HG02623 (cell line): ENCODE measurements at regions not wholly inside any gene's neighbourhood (a gene's known extent, or its start where the extent isn't known, plus 50 kb on each side); places are given as distances from the start of the nearest gene placed in this dataset.
"Not testable (repeated sequence)": the region's sequence is repeated elsewhere in the genome, so short reads cannot be mapped to it uniquely, and the experiment has no call there.

Experiments used
- ATAC-seq: cut with Tn5 transposase; IDR thresholded peaks from one replicate; pipeline ENCODE4 v1.9.1; 2021; ENCODE audit warnings: moderate library complexity; ENCODE audit not compliant: unreplicated experiment

GRCh38 chr2:144941743-144942488, 422.0 kb upstream of the ZEB2 start:
- no peak for ATAC-seq

DNA sequence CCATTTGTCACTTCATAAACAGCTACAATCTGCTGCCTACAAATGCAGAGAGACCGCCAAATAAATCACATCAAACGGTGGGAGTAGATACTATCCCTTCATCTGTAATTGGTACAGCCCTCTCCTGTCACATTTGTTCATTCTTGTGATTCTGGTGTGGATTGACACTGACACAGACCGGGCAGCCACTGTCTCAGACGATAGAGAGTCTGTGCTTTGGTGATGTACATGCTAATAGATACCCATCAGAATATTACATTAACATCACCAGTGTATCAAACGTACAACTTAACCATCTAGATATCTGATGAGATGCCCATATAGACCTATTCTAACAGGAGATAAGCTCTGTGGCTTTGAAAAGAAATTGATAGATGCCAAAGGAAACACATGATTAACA, 419.7 kb upstream of the ZEB2 start:
- no peak for ATAC-seq

DNA sequence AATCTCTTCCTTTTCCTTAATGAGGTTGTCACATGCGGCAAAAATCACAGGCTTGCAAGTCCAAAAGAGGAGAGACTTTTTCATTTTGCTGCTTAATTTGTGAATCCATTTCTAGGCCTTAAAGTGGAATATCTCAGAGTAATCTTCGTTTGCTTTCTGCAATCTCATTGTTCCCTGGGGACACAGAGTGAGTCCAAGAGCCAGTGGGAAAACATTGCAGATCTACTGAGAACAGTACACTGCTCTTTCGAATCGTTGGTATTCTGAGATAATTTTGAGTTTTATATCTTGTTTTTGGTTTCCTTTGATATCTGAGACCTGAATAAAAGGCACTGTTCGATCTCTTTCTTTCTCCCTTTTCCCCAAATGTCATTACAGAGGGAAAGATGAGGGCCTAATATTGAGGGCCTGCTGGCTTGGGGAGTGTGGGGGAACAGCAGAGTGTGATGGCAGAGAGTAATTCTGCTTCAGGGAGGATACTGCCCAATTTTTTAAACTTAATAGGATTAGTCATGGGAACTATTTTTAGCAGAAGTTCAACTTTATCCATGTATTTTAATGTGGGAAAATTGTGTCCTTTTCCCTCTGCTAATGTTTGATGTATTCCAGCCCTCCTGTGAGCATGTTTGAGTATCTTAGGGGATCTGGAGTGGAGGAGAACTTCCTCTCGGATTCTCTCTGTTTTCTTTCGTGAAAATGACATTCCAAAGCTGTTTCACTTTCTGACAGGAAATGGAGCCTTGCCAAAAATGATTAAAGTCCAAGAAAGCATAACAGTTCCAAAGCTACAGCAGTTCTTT, 418.2 kb upstream of the ZEB2 start:
- no peak for ATAC-seq

GRCh38 chr2:144937066-144937465, 417.1 kb upstream of the ZEB2 start:
- ATAC-seq: no peak

GRCh38 chr2:144936442-144936841, 416.5 kb upstream of the ZEB2 start:
- ATAC-seq: no peak

- no peak for ATAC-seq
Measured at GRCh38 chr2:144935736-144936135, 415.8 kb upstream of the ZEB2 start.

DNA sequence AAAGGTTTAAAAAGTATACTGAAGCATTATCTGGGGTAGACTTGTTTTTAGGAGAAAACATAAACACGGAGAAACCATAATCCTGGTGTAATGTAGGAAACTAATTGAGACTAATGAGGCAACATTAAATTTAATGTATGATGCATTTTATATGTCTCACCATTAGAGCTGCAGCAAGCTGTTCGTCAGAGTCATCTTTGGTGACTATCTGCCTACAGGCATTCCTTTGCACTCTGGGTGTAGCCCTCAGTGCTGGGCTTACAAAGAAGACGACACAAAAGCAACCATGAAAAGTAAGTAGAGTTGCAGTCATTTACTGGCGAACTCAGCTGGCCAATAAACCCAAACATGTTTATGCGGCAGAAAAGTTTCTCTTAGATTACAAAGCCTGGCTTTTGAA, 415.3 kb upstream of the ZEB2 start:
- no peak for ATAC-seq

GRCh38 chr2:144931960-144932359, 412.0 kb upstream of the ZEB2 start:
- no peak for ATAC-seq

DNA sequence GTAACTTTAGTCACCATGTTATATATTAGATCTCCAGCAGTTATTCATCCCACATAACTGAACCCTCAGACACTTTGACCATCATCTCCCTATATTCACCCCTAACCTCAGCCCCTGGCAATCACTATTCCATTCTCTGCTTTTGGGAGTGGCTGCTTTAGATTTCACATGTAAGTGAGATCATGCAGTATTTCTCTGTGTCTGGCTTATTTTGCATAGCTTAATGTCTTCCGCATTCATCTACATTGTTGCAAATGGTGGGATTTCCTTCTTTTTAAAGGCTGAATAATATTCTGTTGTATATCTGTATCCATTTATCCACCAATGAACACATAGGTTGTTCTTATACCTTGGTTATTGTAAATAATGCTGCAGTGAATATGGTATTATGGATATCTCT, 411.6 kb upstream of the ZEB2 start:
- no peak for ATAC-seq

- no peak for ATAC-seq
Measured at GRCh38 chr2:144927429-144927828, 407.5 kb upstream of the ZEB2 start.

DNA sequence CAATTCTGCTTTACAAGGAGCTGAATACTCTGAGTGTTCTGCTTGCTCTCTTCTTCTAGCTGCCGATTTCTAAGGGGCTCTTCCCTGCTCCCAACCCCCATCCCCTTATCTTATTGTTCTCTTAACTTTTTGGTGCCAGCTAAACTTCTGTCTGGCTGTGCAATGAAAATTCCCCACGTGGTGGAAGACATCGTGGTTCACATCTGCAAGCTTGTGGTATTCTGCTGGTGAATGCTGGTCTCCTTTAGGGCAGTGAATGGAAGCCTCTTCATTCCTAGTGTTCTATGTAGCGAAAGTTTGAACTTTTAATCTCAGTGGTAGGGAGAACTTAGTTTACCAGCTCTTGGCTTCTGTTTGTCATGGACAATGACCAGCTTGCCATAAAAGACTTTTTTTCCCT, 406.0 kb upstream of the ZEB2 start:
- ATAC-seq: no peak

DNA sequence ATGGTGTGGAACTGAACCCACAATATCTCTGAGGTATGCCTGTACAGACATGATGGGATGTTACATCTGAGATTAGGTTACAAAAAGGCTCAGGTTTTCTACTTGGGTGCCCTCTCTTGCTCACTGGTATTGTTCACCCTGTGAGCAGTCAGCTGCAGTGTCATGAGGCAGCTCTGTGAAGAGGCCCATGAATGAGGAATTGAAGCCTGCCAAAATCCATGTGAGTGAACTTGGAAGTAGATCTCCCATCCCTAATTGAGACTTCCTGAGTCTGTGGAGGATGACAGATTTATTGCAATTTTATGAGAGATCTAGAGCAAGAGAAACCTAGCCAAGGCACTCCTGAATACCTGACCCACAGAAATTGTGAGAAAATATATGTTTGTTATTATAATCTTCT, 404.9 kb upstream of the ZEB2 start:
- ATAC-seq: no peak

DNA sequence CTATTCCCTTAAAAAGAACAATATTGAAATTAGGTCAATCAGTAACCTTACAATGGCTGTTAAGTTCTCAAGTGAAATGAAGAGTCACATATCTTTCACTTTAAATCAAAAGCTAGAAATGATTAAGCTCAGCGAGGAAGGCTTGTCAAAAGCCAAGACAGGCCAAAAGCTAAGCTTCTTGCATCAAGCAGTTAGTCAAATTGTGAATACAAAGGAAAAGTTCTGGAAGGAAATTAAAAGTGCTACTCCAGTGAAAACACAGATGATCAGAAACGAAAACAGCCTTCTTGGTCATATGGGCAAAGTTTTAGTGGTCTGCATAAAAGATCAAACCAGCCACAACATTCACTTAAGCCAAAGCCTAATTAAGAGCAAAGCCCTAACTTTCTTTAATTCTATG, 402.6 kb upstream of the ZEB2 start:
- no peak for ATAC-seq

GRCh38 chr2:144920755-144921530, 401.0 kb upstream of the ZEB2 start:
- ATAC-seq: no peak

GRCh38 chr2:144914622-144915318, 394.9 kb upstream of the ZEB2 start:
- ATAC-seq: no peak

DNA sequence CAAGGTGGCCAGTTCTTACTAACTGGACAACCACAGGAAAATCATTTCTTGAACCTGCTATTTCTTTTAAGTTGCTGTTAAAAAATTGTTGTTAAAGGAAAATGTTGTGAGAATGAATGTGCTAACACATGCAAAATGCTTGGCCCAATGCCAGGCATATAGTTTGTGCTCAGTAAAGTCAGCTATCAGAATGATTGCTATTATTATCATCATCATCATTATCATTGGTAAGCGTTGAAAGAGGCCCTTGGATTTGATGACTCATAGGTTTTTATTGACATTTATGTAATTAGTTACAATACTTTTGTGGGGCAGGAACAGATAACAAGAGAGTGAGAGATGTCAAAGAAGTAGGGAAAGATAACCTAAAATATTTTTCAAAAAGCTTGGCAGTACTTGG, 394.2 kb upstream of the ZEB2 start:
- no peak for ATAC-seq

- no peak for ATAC-seq
Measured at GRCh38 chr2:144912206-144912605, 392.3 kb upstream of the ZEB2 start.

GRCh38 chr2:144905956-144906355, 386.0 kb upstream of the ZEB2 start:
- ATAC-seq: no peak

- no peak for ATAC-seq
Measured at GRCh38 chr2:144904612-144905011, 384.7 kb upstream of the ZEB2 start.

DNA sequence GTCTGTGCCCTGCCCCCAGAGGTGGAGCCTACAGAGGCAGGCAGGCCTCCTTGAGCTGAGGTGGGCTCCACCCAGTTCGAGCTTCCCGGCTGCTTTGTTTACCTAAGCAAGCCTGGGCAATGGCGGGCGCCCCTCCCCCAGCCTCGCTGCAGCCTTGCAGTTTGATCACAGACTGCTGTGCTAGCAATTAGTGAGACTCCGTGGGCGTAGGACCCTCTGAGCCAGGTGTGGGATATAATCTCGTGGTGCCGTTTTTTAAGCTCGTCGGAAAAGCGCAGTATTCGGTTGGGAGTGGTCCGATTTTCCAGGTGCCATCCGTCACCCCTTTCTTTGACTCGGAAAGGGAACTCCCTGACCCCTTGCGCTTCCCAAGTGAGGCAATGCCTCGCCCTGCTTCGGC, 383.1 kb upstream of the ZEB2 start:
- ATAC-seq: not testable (repeated sequence)

GRCh38 chr2:144901386-144901785, 381.5 kb upstream of the ZEB2 start:
- ATAC-seq: not testable (repeated sequence)
